ENCODE measurements at regions not wholly inside any gene's neighbourhood (a gene's known extent, or its start where the extent isn't known, plus 50 kb on each side); places are given as distances from the start of the nearest gene placed in this dataset.

GRCh38 chr9:95822583-95823431, 52.7 kb upstream of the ERCC6L2 start:
- no peak for DNase-seq

GRCh38 chr9:95822015-95822414, 53.5 kb upstream of the ERCC6L2 start:
- no peak for DNase-seq

- DNase-seq: no peak
Observed at GRCh38 chr9:95820074-95820473, 55.4 kb upstream of the ERCC6L2 start.

GRCh38 chr9:95819636-95820035, 55.9 kb upstream of the ERCC6L2 start:
- no peak for DNase-seq

- no peak for DNase-seq
Observed at GRCh38 chr9:95817205-95817604, 58.3 kb upstream of the ERCC6L2 start.

GRCh38 chr9:95816716-95817115, 58.8 kb upstream of the ERCC6L2 start:
- DNase-seq: no peak

GRCh38 chr9:95815961-95816360, 59.5 kb upstream of the ERCC6L2 start:
- DNase-seq: no peak

GRCh38 chr9:95815133-95815532, 60.4 kb upstream of the ERCC6L2 start:
- no peak for DNase-seq

- no peak for DNase-seq
Observed at GRCh38 chr9:95813923-95814322, 61.6 kb upstream of the ERCC6L2 start.

- no peak for DNase-seq
Observed at GRCh38 chr9:95810814-95811213, 64.7 kb upstream of the ERCC6L2 start.

- no peak for DNase-seq
Observed at GRCh38 chr9:95810133-95810532, 65.4 kb upstream of the ERCC6L2 start.

- DNase-seq: no peak
Observed at GRCh38 chr9:95809686-95810085, 65.8 kb upstream of the ERCC6L2 start.

- DNase-seq: no peak
Observed at GRCh38 chr9:95808011-95808410, 67.5 kb upstream of the ERCC6L2 start.

GRCh38 chr9:95807326-95807947, 68.1 kb upstream of the ERCC6L2 start:
- DNase-seq: no peak

- no peak for DNase-seq
Observed at GRCh38 chr9:95803197-95803596, 72.3 kb upstream of the ERCC6L2 start.

- no peak for DNase-seq
Observed at GRCh38 chr9:95801797-95802196, 73.7 kb upstream of the ERCC6L2 start.

GRCh38 chr9:95796029-95796428, 79.5 kb upstream of the ERCC6L2 start:
- DNase-seq: no peak

- no peak for DNase-seq
Observed at GRCh38 chr9:95793924-95794828, 81.3 kb upstream of the ERCC6L2 start.

- DNase-seq: no peak
Observed at GRCh38 chr9:95791695-95792094, 83.8 kb upstream of the ERCC6L2 start.

- no peak for DNase-seq
Observed at GRCh38 chr9:95791286-95791685, 84.2 kb upstream of the ERCC6L2 start.

GRCh38 chr9:95788521-95788991, 86.9 kb upstream of the ERCC6L2 start:
- no peak for DNase-seq

GRCh38 chr9:95788021-95788420, 87.5 kb upstream of the ERCC6L2 start:
- DNase-seq: no peak

GRCh38 chr9:95785209-95785608, 90.3 kb upstream of the ERCC6L2 start:
- DNase-seq: no peak

Measured in stimulated activated CD4-positive, alpha-beta T cell treated with anti-CD3 and anti-CD28 coated beads, Interleukin-4, amount 100 ng/mL, for 4 hours (primary cell).